IMR-90 (cell line): ENCODE measurements at regions not wholly inside any gene's neighbourhood (a gene's known extent, or its start where the extent isn't known, plus 50 kb on each side); places are given as distances from the start of the nearest gene placed in this dataset.

Experiments used
- ATAC-seq: fragments of 200-7000 bp; cut with Tn5 transposase; 2 replicates; pipeline ENCODE4 v1.9.1; 2020; ENCODE audit warnings: low read depth, mild to moderate bottlenecking, moderate library complexity
- BruUV-seq: library from RNA; stranded (reverse); fragments of 400-500 nt; replicated peaks from 2 replicates; lab custom pipeline; 2021; lab: Mats Ljungman, UMichigan
- CTCF ChIA-PET: fragments of 300-600 bp; formaldehyde crosslinking; extraction: SDS; loops from one replicate; lab custom pipeline; 2021; ENCODE audit warnings: antibody characterized with exemption; lab: Yijun Ruan, JAX
- POLR2A ChIA-PET: fragments of 300-600 bp; sonication (Branson Sonifier 250); formaldehyde crosslinking; loops from one replicate; lab custom pipeline; 2022; ENCODE audit warnings: antibody characterized with exemption; ENCODE audit not compliant: unreplicated experiment; lab: Charles Lee
- DNase-seq: peaks from one replicate; pipeline ENCODE4 v3.0.0; 2013
- H2AFZ ChIP-seq: replicated peaks from 2 replicates; pipeline ENCODE3; 2013; ENCODE audit warnings: low read length, mild to moderate bottlenecking; ENCODE audit not compliant: poor library complexity
- H2AK5ac ChIP-seq: 2 replicates; pipeline ENCODE4 v1.6.1; 2013; ENCODE audit warnings: low read depth, low read length, inconsistent platforms
- H2AK9ac ChIP-seq: replicated peaks from 2 replicates; pipeline ENCODE3; 2013; ENCODE audit warnings: mild to moderate bottlenecking, low read depth, low read length, moderate library complexity; ENCODE audit not compliant: poor library complexity
- H2BK120ac ChIP-seq: 2 replicates; pipeline ENCODE4 v1.6.1; 2013; ENCODE audit warnings: low read depth, low read length, inconsistent platforms
- H2BK15ac ChIP-seq: 3 replicates; pipeline ENCODE4 v1.6.1; 2013; ENCODE audit warnings: low read depth, low read length, inconsistent platforms
- H2BK20ac ChIP-seq: 2 replicates; pipeline ENCODE4 v1.6.1; 2013; ENCODE audit warnings: low read depth, mild to moderate bottlenecking, inconsistent platforms, low read length, moderate library complexity
- H2BK5ac ChIP-seq: 2 replicates; pipeline ENCODE4 v1.6.1; 2013; ENCODE audit warnings: mild to moderate bottlenecking, low read depth, low read length, inconsistent platforms; ENCODE audit not compliant: poor library complexity, severe bottlenecking
- H3K14ac ChIP-seq: replicated peaks from 2 replicates; pipeline ENCODE4 v1.6.1; 2013; ENCODE audit warnings: low read depth, low read length, inconsistent platforms
- H3K18ac ChIP-seq: 2 replicates; pipeline ENCODE4 v1.6.1; 2013; ENCODE audit warnings: low read depth, low read length, control low read depth
- H3K23ac ChIP-seq: 2 replicates; pipeline ENCODE4 v1.6.1; 2013; ENCODE audit warnings: low read depth, low read length, inconsistent platforms
- H3K27ac ChIP-seq: 2 replicates; pipeline ENCODE4 v1.5.1; 2013; ENCODE audit warnings: mild to moderate bottlenecking, control low read depth, low read length; ENCODE audit not compliant: insufficient read depth
- H3K27me3 ChIP-seq: 2 replicates; pipeline ENCODE4 v1.6.1; 2013; ENCODE audit warnings: low read length; ENCODE audit not compliant: control insufficient read depth, insufficient read depth
- H3K36me3 ChIP-seq: 2 replicates; pipeline ENCODE4 v1.6.1; 2013; ENCODE audit warnings: low read length, mixed read lengths; ENCODE audit not compliant: control insufficient read depth, insufficient read depth
- H3K4ac ChIP-seq: 2 replicates; pipeline ENCODE4 v1.6.1; 2013; ENCODE audit warnings: low read depth, low read length, inconsistent platforms
- H3K4me1 ChIP-seq: 2 replicates; pipeline ENCODE4 v1.6.1; 2013; ENCODE audit warnings: low read length, mixed read lengths; ENCODE audit not compliant: control insufficient read depth, insufficient read depth
- H3K4me2 ChIP-seq: 2 replicates; pipeline ENCODE4 v1.6.1; 2013; ENCODE audit warnings: low read depth, mild to moderate bottlenecking, control low read depth, low read length, moderate library complexity
- H3K4me3 ChIP-seq: 2 replicates; pipeline ENCODE4 v1.5.1; 2013; ENCODE audit warnings: low read depth, mild to moderate bottlenecking, control low read depth, low read length, moderate library complexity; ENCODE audit not compliant: insufficient read depth
- H3K56ac ChIP-seq: 2 replicates; pipeline ENCODE4 v1.6.1; 2013; ENCODE audit warnings: low read length, inconsistent platforms; ENCODE audit not compliant: insufficient read depth; ENCODE audit errors: extremely low read depth
- H3K79me1 ChIP-seq, 2 experiments: 2 replicates each; pipeline ENCODE4 v1.6.1; 2013; ENCODE audit warnings: low read length in 2 of 2, inconsistent platforms in 1 of 2, low read depth in 1 of 2
- H3K9ac ChIP-seq: 2 replicates; pipeline ENCODE4 v1.6.1; 2013; ENCODE audit warnings: low read depth, low read length, control low read depth
- H3K9me1 ChIP-seq: 2 replicates; pipeline ENCODE4 v1.6.1; 2013; ENCODE audit warnings: low read length, inconsistent platforms; ENCODE audit not compliant: insufficient read depth
- H3K9me3 ChIP-seq: 2 replicates; pipeline ENCODE4 v1.6.1; 2013; ENCODE audit warnings: low read length; ENCODE audit not compliant: control insufficient read depth, insufficient read depth
- H4K20me1 ChIP-seq: 2 replicates; pipeline ENCODE4 v1.6.1; 2013; ENCODE audit warnings: low read length, inconsistent platforms; ENCODE audit not compliant: insufficient read depth
- H4K5ac ChIP-seq: 2 replicates; pipeline ENCODE4 v1.6.1; 2013; ENCODE audit warnings: mild to moderate bottlenecking, low read depth, low read length, control low read depth
- H4K8ac ChIP-seq, 2 experiments: 2 replicates each; pipeline ENCODE4 v1.6.1; 2013; ENCODE audit warnings: low read depth in 2 of 2, low read length in 2 of 2, control low read depth in 1 of 2, inconsistent platforms in 1 of 2
- H4K91ac ChIP-seq: 2 replicates; pipeline ENCODE4 v1.6.1; 2013; ENCODE audit warnings: low read depth, low read length, inconsistent platforms; ENCODE audit not compliant: insufficient read depth
- BHLHE40 ChIP-seq: fragments of 150-350 bp; IDR thresholded peaks from 2 replicates; pipeline ENCODE4 v1.6.1; 2016; ENCODE audit warnings: mild to moderate bottlenecking, low read depth, low read length
- CEBPB ChIP-seq: IDR thresholded peaks from 2 replicates; pipeline ENCODE4 v1.6.1; 2012; ENCODE audit warnings: low read depth, low read length, improper control_type of control experiment
- CHD1 ChIP-seq: IDR thresholded peaks from 2 replicates; pipeline ENCODE4 v1.6.1; 2012; ENCODE audit warnings: low read depth, low read length, improper control_type of control experiment
- CTCF ChIP-seq: conservative IDR thresholded peaks from 2 replicates; pipeline ENCODE4 v1.5.1; 2012; ENCODE audit warnings: mild to moderate bottlenecking, low read depth, low read length, improper control_type of control experiment
- FOS ChIP-seq: fragments of 150-350 bp; IDR thresholded peaks from 2 replicates; pipeline ENCODE4 v1.6.1; 2016; ENCODE audit warnings: low read depth, low read length
- MAFK ChIP-seq: IDR thresholded peaks from 2 replicates; pipeline ENCODE4 v1.6.1; 2012; ENCODE audit warnings: low read depth, low read length, improper control_type of control experiment
- MAZ ChIP-seq: IDR thresholded peaks from 2 replicates; pipeline ENCODE4 v1.6.1; 2012; ENCODE audit warnings: low read depth, mild to moderate bottlenecking, low read length, improper control_type of control experiment, moderate library complexity, borderline replicate concordance
- MXI1 ChIP-seq: IDR thresholded peaks from 2 replicates; pipeline ENCODE4 v1.6.1; 2012; ENCODE audit warnings: low read depth, mild to moderate bottlenecking, low read length, moderate library complexity, borderline replicate concordance
- NFE2L2 ChIP-seq: fragments of 150-350 bp; IDR thresholded peaks from 2 replicates; pipeline ENCODE4 v1.6.1; 2016; ENCODE audit warnings: low read depth, mild to moderate bottlenecking, low read length
- POLR2A ChIP-seq: IDR thresholded peaks from 2 replicates; pipeline ENCODE4 v1.6.1; 2012; ENCODE audit warnings: mild to moderate bottlenecking, low read depth, low read length
- RAD21 ChIP-seq: IDR thresholded peaks from 2 replicates; pipeline ENCODE4 v1.6.1; 2012; ENCODE audit warnings: low read length, improper control_type of control experiment
- RCOR1 ChIP-seq: IDR thresholded peaks from 2 replicates; pipeline ENCODE4 v1.6.1; 2012; ENCODE audit warnings: mild to moderate bottlenecking, low read length, improper control_type of control experiment; ENCODE audit not compliant: insufficient replicate concordance
- RFX5 ChIP-seq: IDR thresholded peaks from 2 replicates; pipeline ENCODE4 v1.8.0; 2012; ENCODE audit warnings: low read depth, mild to moderate bottlenecking, low read length, moderate library complexity
- SMC3 ChIP-seq: fragments of 150-350 bp; IDR thresholded peaks from 2 replicates; pipeline ENCODE4 v1.6.1; 2016; ENCODE audit warnings: low read depth, mild to moderate bottlenecking, antibody characterized with exemption, low read length, moderate library complexity
- USF2 ChIP-seq: fragments of 150-350 bp; IDR thresholded peaks from 2 replicates; pipeline ENCODE4 v1.6.1; 2017; ENCODE audit warnings: mild to moderate bottlenecking, antibody characterized with exemption, low read length, low read depth
- WGBS, 2 experiments: methylation state at CpG; one replicate each; pipeline versions ENCODE4 v1.1.5 to v1.1.7; 2013; ENCODE audit warnings: missing lambda C conversion rate in 2 of 2; ENCODE audit not compliant: insufficient read length in 1 of 2; ENCODE audit errors: extremely low coverage in 2 of 2; 5-methylcytosine and 5-hydroxymethylcytosine counted together
- dilution Hi-C: fragments of 300-500 bp; cut with HindIII; formaldehyde crosslinking; loops from one replicate; pipeline ENCODE4 v1.14.3; 2018; ENCODE audit warnings: low sequenced_read_pairs; ENCODE audit not compliant: unreplicated experiment
- in situ Hi-C: fragments of 300-500 bp; cut with MboI; formaldehyde crosslinking; loops from 3 replicates; pipeline ENCODE4 v1.14.3; 2019; ENCODE audit warnings: low sequenced_read_pairs, inconsistent platforms, mixed read lengths
- intact Hi-C: fragments of 100-400 bp; cut with micrococcal nuclease; formaldehyde crosslinking; loops from 2 replicates; pipeline ENCODE4 v1.10.0; 2022
- TF ChIP-seq, protein P1 (sequence below): fragments of 150-350 bp; IDR thresholded peaks from 2 replicates; pipeline ENCODE4 v1.6.1; 2016; ENCODE audit warnings: low read depth, mild to moderate bottlenecking, low read length, moderate library complexity, borderline replicate concordance

GRCh38 chr7:124489925-124490324 lies 275.7 kb downstream of the GPR37 start:
- Histone ChIP-seq H2BK15ac (no peak overlapping the region), H2AFZ (no peak overlapping the region), H2BK5ac (no peak overlapping the region), H3K56ac (no peak overlapping the region), H3K79me1 (no peaks in the 10 kb centered on the region), H3K27ac (no peak overlapping the region), H3K27me3 (no peaks in the 10 kb centered on the region), H4K8ac (no peak overlapping the region), H2AK9ac (no peak overlapping the region), H3K9me3 (no peaks in the 10 kb centered on the region), H3K23ac (no peak overlapping the region), H3K4me3 (no peak overlapping the region), H3K4me1 (no peaks in the 10 kb centered on the region), H2BK120ac (no peak overlapping the region), H4K91ac (no peak overlapping the region), H4K20me1 (no peaks in the 10 kb centered on the region), H3K9ac (no peak overlapping the region), H2BK20ac (no peak overlapping the region), H3K14ac (no peak overlapping the region), H4K5ac (no peak overlapping the region), H2AK5ac (no peak overlapping the region), H3K4ac (no peak overlapping the region), H3K9me1 (no peaks in the 10 kb centered on the region), H3K18ac (no peak overlapping the region), H3K4me2 (no peak overlapping the region; the same call in 1 of the 2 replicates), H3K36me3 (no peaks in the 10 kb centered on the region)
- WGBS, 2 experiments = no CpG with 5 or more reads among the region's 3 CpGs
- dilution Hi-C loops = no loop called here
- POLR2A ChIA-PET = no interaction called here
- DNase-seq = no peak
- no peak for ATAC-seq
- in situ Hi-C loops = no loop called here
- CTCF ChIA-PET = no interaction called here
- BruUV-seq = no TSS peak
- intact Hi-C loops = no loop called here
- TF ChIP-seq BHLHE40 (no peak), POLR2A (no peak), RCOR1 (no peak), CEBPB (no peak), FOS (no peak), MAFK (no peak), MAZ (no peak), CTCF (no peak), MXI1 (no peak), RFX5 (no peak), USF2 (no peak), CHD1 (no peak), RAD21 (no peak), NFE2L2 (no peak), SMC3 (no peak)
- TF ChIP-seq, protein P1, sequence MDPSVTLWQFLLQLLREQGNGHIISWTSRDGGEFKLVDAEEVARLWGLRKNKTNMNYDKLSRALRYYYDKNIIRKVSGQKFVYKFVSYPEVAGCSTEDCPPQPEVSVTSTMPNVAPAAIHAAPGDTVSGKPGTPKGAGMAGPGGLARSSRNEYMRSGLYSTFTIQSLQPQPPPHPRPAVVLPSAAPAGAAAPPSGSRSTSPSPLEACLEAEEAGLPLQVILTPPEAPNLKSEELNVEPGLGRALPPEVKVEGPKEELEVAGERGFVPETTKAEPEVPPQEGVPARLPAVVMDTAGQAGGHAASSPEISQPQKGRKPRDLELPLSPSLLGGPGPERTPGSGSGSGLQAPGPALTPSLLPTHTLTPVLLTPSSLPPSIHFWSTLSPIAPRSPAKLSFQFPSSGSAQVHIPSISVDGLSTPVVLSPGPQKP = no peak
